GM18519 (cell line): ENCODE measurements at regions not wholly inside any gene's neighbourhood (a gene's known extent, or its start where the extent isn't known, plus 50 kb on each side); places are given as distances from the start of the nearest gene placed in this dataset.

ENCODE experiments used
- ATAC-seq: cut with Tn5 transposase; IDR thresholded peaks from one replicate; pipeline ENCODE4 v1.9.1; 2021; ENCODE audit warnings: mild to moderate bottlenecking, moderate library complexity; ENCODE audit not compliant: unreplicated experiment, low FRiP score

GRCh38 chr3:159928666-159929065 lies 60.0 kb upstream of the IL12A start:
- no peak for ATAC-seq

- ATAC-seq = no peak
Measured at GRCh38 chr3:159929171-159930141, 59.2 kb upstream of the IL12A start.

GRCh38 chr3:159934216-159934615 lies 54.4 kb upstream of the IL12A start:
- no peak for ATAC-seq

GRCh38 chr3:159936541-159936940 lies 52.1 kb upstream of the IL12A start:
- no peak for ATAC-seq

GRCh38 chr3:159937561-159938166 lies 51.0 kb upstream of the IL12A start:
- no peak for ATAC-seq

GRCh38 chr3:159938714-159939113 lies 49.9 kb upstream of the IL12A start:
- no peak for ATAC-seq
